ENCODE measurements at regions not wholly inside any gene's neighbourhood (a gene's known extent, or its start where the extent isn't known, plus 50 kb on each side); places are given as distances from the start of the nearest gene placed in this dataset.

GRCh38 chr5:118593003-118593328, 395.4 kb downstream of the DTWD2 start:
- Histone ChIP-seq H3K4me2 (ENCODE audit: low read length) (peak overlapping the region; percentile 50; the same call in 1 of the 2 replicates), H2AFZ (ENCODE audit: low read depth, low read length) (no peak overlapping the region), H3K27me3 (ENCODE audit: low read depth, low read length) (no peaks in the 10 kb centered on the region), H3K9ac (ENCODE audit: low read length) (no peak overlapping the region), H4K20me1 (ENCODE audit: insufficient read depth, low read length) (no peaks in the 10 kb centered on the region), H3K36me3 (replicated peaks; ENCODE audit: low read depth, low read length) (no peaks in the 10 kb centered on the region), H3K79me2 (ENCODE audit: low read length) (no peaks in the 10 kb centered on the region), H3K9me3 (ENCODE audit: insufficient read depth, low read length) (no peaks in the 10 kb centered on the region), H3K4me1 (ENCODE audit: low read length) (peaks cover 22% of the 10 kb centered on the region), H3K27ac (ENCODE audit: low read length) (no peak overlapping the region), H3K4me3 (ENCODE audit: low read length) (no peak overlapping the region)
- TF ChIP-seq CTCF (IDR thresholded peaks at IDR 0.05; ENCODE audit: low read depth, low read length) (peak; percentile 31), EZH2phosphoT487 (IDR thresholded peaks at IDR 0.05; ENCODE audit: low read depth) (no peak)

- H3K79me2 ChIP-seq (ENCODE audit: low read length): no peaks in the 10 kb centered on the region
Measured at GRCh38 chr5:118592229-118593002, 395.9 kb downstream of the DTWD2 start.

GRCh38 chr5:118590806-118591205, 397.5 kb downstream of the DTWD2 start:
- no peaks in the 10 kb centered on the region for H3K9me3 ChIP-seq (ENCODE audit: insufficient read depth, low read length)
- H3K9ac ChIP-seq (ENCODE audit: low read length): no peak overlapping the region
- no peak overlapping the region for H2AFZ ChIP-seq (ENCODE audit: low read depth, low read length)
- H3K4me1 ChIP-seq (ENCODE audit: low read length): peaks cover 22% of the 10 kb centered on the region
- H3K4me3 ChIP-seq (ENCODE audit: low read length): no peak overlapping the region
- no peak overlapping the region for H3K4me2 ChIP-seq (ENCODE audit: low read length)
- no peaks in the 10 kb centered on the region for H4K20me1 ChIP-seq (ENCODE audit: insufficient read depth, low read length)
- H3K27ac ChIP-seq (ENCODE audit: low read length): no peak overlapping the region
- H3K79me2 ChIP-seq (ENCODE audit: low read length): no peaks in the 10 kb centered on the region
- H3K36me3 ChIP-seq (replicated peaks; ENCODE audit: low read depth, low read length): no peaks in the 10 kb centered on the region
- no peaks in the 10 kb centered on the region for H3K27me3 ChIP-seq (ENCODE audit: low read depth, low read length)
- TF ChIP-seq EZH2phosphoT487 (IDR thresholded peaks at IDR 0.05; ENCODE audit: low read depth) (no peak), CTCF (IDR thresholded peaks at IDR 0.05; ENCODE audit: low read depth, low read length) (no peak)

More at GRCh38 chr5:118592229-118593002, 395.9 kb downstream of the DTWD2 start:
- Histone ChIP-seq H3K9ac (ENCODE audit: low read length) (no peak overlapping the region), H2AFZ (ENCODE audit: low read depth, low read length) (no peak overlapping the region), H3K27ac (ENCODE audit: low read length) (no peak overlapping the region), H3K4me1 (ENCODE audit: low read length) (peaks cover 22% of the 10 kb centered on the region), H3K36me3 (replicated peaks; ENCODE audit: low read depth, low read length) (no peaks in the 10 kb centered on the region), H3K9me3 (ENCODE audit: insufficient read depth, low read length) (no peaks in the 10 kb centered on the region), H3K4me3 (ENCODE audit: low read length) (no peak overlapping the region), H3K4me2 (ENCODE audit: low read length) (no peak overlapping the region), H3K27me3 (ENCODE audit: low read depth, low read length) (no peaks in the 10 kb centered on the region), H4K20me1 (ENCODE audit: insufficient read depth, low read length) (no peaks in the 10 kb centered on the region)
- TF ChIP-seq CTCF (IDR thresholded peaks at IDR 0.05; ENCODE audit: low read depth, low read length): no peak
- no peak for TF ChIP-seq EZH2phosphoT487 (IDR thresholded peaks at IDR 0.05; ENCODE audit: low read depth)

GRCh38 chr5:118580949-118581348, 407.4 kb downstream of the DTWD2 start:
- no peak overlapping the region for H2AFZ ChIP-seq (ENCODE audit: low read depth, low read length)
- no peak overlapping the region for H3K9ac ChIP-seq (ENCODE audit: low read length)
- no peaks in the 10 kb centered on the region for H4K20me1 ChIP-seq (ENCODE audit: insufficient read depth, low read length)
- H3K79me2 ChIP-seq (ENCODE audit: low read length): no peaks in the 10 kb centered on the region
- H3K4me3 ChIP-seq (ENCODE audit: low read length): no peak overlapping the region
- H3K27ac ChIP-seq (ENCODE audit: low read length): no peak overlapping the region
- H3K9me3 ChIP-seq (ENCODE audit: insufficient read depth, low read length): no peaks in the 10 kb centered on the region
- no peaks in the 10 kb centered on the region for H3K36me3 ChIP-seq (replicated peaks; ENCODE audit: low read depth, low read length)
- TF ChIP-seq CTCF (IDR thresholded peaks at IDR 0.05; ENCODE audit: low read depth, low read length) (no peak), EZH2phosphoT487 (IDR thresholded peaks at IDR 0.05; ENCODE audit: low read depth) (no peak)
- H3K4me1 ChIP-seq (ENCODE audit: low read length): no peaks in the 10 kb centered on the region
- no peaks in the 10 kb centered on the region for H3K27me3 ChIP-seq (ENCODE audit: low read depth, low read length)
- no peak overlapping the region for H3K4me2 ChIP-seq (ENCODE audit: low read length)

Data from OCI-LY3 (cell line).